Peyer's patch (tissue), 4 donors: ENCODE measurements at regions not wholly inside any gene's neighbourhood (a gene's known extent, or its start where the extent isn't known, plus 50 kb on each side); places are given as distances from the start of the nearest gene placed in this dataset.

ENCODE experiments used
- POLR2A ChIP-seq, 2 donors: fragments of 450-650 bp; IDR thresholded peaks; one replicate each; pipeline ENCODE4 v1.5.1; 2017; ENCODE audit warnings: antibody characterized with exemption in 2 of 2, mild to moderate bottlenecking in 2 of 2, moderate library complexity in 2 of 2
- TF ChIP-seq, protein P1 (sequence below), 6 experiments: fragments of 450-650 bp in 4 of 6; fragments of 200-600 bp in 2 of 6; sonication (generic) in 1 of 6; IDR thresholded peaks; one replicate each; pipeline ENCODE4 v1.5.1; 2017 to 2019; ENCODE audit warnings: antibody characterized with exemption in 6 of 6, mild to moderate bottlenecking in 3 of 6, moderate library complexity in 1 of 6

DNA sequence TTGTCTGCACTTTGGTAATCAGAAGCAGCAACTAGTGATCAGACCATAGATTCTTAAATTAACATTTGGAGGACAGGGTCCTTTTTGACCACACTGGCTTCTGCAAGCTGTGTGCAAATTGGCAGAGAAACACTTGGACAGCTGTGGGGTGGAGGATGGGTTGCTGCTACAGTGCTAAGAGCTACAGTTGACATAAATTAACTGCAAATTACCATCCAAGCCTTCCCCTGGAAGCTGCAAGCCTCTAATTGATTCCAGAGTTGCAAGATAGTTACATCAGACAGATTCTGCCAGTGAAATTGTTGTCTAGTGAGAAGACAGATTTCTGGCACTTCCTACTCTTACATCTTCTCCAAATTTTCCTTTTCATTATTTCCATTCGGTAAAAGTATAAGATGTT is 517.7 kb downstream of the DIRAS2 start:
- TF ChIP-seq, protein P1, sequence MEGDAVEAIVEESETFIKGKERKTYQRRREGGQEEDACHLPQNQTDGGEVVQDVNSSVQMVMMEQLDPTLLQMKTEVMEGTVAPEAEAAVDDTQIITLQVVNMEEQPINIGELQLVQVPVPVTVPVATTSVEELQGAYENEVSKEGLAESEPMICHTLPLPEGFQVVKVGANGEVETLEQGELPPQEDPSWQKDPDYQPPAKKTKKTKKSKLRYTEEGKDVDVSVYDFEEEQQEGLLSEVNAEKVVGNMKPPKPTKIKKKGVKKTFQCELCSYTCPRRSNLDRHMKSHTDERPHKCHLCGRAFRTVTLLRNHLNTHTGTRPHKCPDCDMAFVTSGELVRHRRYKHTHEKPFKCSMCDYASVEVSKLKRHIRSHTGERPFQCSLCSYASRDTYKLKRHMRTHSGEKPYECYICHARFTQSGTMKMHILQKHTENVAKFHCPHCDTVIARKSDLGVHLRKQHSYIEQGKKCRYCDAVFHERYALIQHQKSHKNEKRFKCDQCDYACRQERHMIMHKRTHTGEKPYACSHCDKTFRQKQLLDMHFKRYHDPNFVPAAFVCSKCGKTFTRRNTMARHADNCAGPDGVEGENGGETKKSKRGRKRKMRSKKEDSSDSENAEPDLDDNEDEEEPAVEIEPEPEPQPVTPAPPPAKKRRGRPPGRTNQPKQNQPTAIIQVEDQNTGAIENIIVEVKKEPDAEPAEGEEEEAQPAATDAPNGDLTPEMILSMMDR (IDR thresholded peaks at IDR 0.05) = no peak
- no peak for TF ChIP-seq POLR2A (IDR thresholded peaks at IDR 0.05)
